ENCODE measurements at regions not wholly inside any gene's neighbourhood (a gene's known extent, or its start where the extent isn't known, plus 50 kb on each side); places are given as distances from the start of the nearest gene placed in this dataset.
"Not testable (repeated sequence)": the region's sequence is repeated elsewhere in the genome, so short reads cannot be mapped to it uniquely, and the experiment has no call there.

- Histone ChIP-seq H3K9me3 (replicated peaks in 1 of 3) (no peaks in the 10 kb centered on the region), H3K4me3 (no peak overlapping the region), H3K36me3 (replicated peaks in 1 of 2) (no peaks in the 10 kb centered on the region), H3K27ac (no peak overlapping the region), H3K27me3 (no peaks in the 10 kb centered on the region), H3K4me1 (replicated peaks in 1 of 2) (no peaks in the 10 kb centered on the region)
- TF ChIP-seq POLR2A (IDR thresholded peaks at IDR 0.05) (no peak), CTCF (IDR thresholded peaks at IDR 0.05) (no peak)
- intact Hi-C loops (cut with DNase I) = no loop called here
- WGBS, 4 donors = 63 to 73% (median 67%) methylated on average over 2 of the region's 2 CpGs
- no peak for DNase-seq
Observed at GRCh38 chr11:134967746-134968145, 555.7 kb upstream of the B3GAT1 start.

DNA sequence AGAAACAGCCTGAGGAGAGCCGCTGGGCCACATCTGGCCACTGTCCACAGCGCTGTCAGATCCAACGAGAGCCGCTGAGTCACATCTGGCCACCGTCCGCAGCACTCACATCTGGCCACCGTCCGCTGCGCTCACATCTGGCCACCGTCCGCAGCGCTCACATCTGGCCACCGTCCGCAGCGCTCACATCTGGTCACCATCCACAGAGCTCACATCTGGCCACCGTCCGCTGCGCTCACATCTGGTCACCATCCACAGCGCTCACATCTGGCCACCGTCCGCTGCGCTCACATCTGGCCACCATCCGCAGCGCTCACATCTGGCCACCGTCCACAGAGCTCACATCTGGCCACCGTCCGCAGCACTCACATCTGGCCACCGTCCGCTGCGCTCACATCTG is 549.3 kb upstream of the B3GAT1 start:
- H3K36me3 ChIP-seq (replicated peaks in 1 of 2); intact Hi-C loops (cut with DNase I); H3K4me1 ChIP-seq (replicated peaks in 1 of 2); H3K4me3 ChIP-seq; H3K27ac ChIP-seq; H3K27me3 ChIP-seq; H3K9me3 ChIP-seq (replicated peaks in 1 of 3); DNase-seq: not testable (repeated sequence)
- 91 to 94% (median 93%) methylated on average over 24 to 30 of the region's 30 CpGs for WGBS, 4 donors

- no peak for DNase-seq
- H3K36me3 ChIP-seq (replicated peaks in 1 of 2) = no peaks in the 10 kb centered on the region
- H3K27me3 ChIP-seq = no peaks in the 10 kb centered on the region
- TF ChIP-seq POLR2A (IDR thresholded peaks at IDR 0.05) = no peak
- TF ChIP-seq CTCF (IDR thresholded peaks at IDR 0.05) = no peak
- no peaks in the 10 kb centered on the region for H3K9me3 ChIP-seq (replicated peaks in 1 of 3)
- no peaks in the 10 kb centered on the region for H3K4me1 ChIP-seq (replicated peaks in 1 of 2)
- H3K4me3 ChIP-seq = no peak overlapping the region
- WGBS, 4 donors = 82 to 84% (median 82%) methylated on average over 8 of the region's 8 CpGs
- no peak overlapping the region for H3K27ac ChIP-seq
- intact Hi-C loops (cut with DNase I) = no loop called here
Observed at GRCh38 chr11:134958870-134959269, 546.8 kb upstream of the B3GAT1 start.

- intact Hi-C loops (cut with DNase I) = no loop called here
- Histone ChIP-seq H3K27me3 (no peaks in the 10 kb centered on the region), H3K36me3 (replicated peaks in 1 of 2) (no peaks in the 10 kb centered on the region), H3K27ac (no peak overlapping the region), H3K4me1 (replicated peaks in 1 of 2) (no peaks in the 10 kb centered on the region), H3K4me3 (no peak overlapping the region), H3K9me3 (replicated peaks in 1 of 3) (no peaks in the 10 kb centered on the region)
- no peak for TF ChIP-seq CTCF (IDR thresholded peaks at IDR 0.05)
- no peak for TF ChIP-seq POLR2A (IDR thresholded peaks at IDR 0.05)
- no peak for DNase-seq
- 65 to 72% (median 67%) methylated on average over 7 to 9 of the region's 9 CpGs for WGBS, 4 donors
Observed at GRCh38 chr11:134958336-134958640, 546.2 kb upstream of the B3GAT1 start.

DNA sequence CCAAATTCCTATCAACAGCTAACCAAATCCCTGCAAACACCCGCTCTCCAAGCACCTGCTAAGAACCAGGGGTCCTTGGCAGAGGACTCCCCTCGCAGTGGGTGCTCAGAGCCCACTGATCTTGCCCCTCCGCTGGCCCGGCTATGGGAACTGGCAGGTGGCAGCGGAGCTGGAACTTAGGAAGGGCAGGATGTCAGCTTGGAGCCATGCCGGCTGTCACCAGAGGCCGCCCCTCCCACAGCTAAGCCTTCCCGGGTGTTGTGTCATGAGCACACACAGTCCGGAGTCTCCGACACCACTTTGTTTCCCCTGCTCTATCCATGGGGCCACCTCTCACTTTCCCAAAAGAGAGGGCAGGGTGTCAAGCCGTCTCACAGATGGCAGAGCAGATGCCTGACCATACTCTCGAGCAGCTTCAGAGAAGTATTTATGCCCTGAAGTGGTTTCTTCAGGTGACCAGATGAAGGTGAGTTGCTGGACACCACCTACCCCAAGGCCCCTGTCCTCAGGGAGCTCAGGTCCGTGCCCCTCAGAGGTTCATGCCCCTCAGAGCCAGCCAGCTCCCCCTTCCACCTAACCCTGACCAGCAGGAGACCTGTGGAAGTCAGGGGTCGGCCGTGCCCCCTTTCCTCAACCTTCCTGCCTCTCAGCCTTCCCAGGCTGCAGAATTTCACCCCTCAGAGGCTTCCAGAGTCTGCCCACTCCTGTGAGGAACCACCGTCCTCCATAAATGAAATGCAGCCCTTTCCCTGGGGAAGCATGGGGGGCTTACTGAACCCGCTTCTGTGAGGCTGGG is 545.7 kb upstream of the B3GAT1 start:
- DNase-seq = no peak
- Histone ChIP-seq H3K4me3 (no peak overlapping the region), H3K4me1 (replicated peaks in 1 of 2) (no peaks in the 10 kb centered on the region), H3K9me3 (replicated peaks in 1 of 3) (no peaks in the 10 kb centered on the region), H3K27ac (no peak overlapping the region), H3K36me3 (replicated peaks in 1 of 2) (no peaks in the 10 kb centered on the region), H3K27me3 (no peaks in the 10 kb centered on the region)
- 69 to 76% (median 74%) methylated on average over 12 to 17 of the region's 17 CpGs for WGBS, 4 donors
- intact Hi-C loops (cut with DNase I) = no loop called here
- TF ChIP-seq POLR2A (IDR thresholded peaks at IDR 0.05) (no peak), CTCF (IDR thresholded peaks at IDR 0.05) (no peak)

Measured in adrenal gland (tissue), 9 donors.